ENCODE measurements at regions not wholly inside any gene's neighbourhood (a gene's known extent, or its start where the extent isn't known, plus 50 kb on each side); places are given as distances from the start of the nearest gene placed in this dataset.

DNA sequence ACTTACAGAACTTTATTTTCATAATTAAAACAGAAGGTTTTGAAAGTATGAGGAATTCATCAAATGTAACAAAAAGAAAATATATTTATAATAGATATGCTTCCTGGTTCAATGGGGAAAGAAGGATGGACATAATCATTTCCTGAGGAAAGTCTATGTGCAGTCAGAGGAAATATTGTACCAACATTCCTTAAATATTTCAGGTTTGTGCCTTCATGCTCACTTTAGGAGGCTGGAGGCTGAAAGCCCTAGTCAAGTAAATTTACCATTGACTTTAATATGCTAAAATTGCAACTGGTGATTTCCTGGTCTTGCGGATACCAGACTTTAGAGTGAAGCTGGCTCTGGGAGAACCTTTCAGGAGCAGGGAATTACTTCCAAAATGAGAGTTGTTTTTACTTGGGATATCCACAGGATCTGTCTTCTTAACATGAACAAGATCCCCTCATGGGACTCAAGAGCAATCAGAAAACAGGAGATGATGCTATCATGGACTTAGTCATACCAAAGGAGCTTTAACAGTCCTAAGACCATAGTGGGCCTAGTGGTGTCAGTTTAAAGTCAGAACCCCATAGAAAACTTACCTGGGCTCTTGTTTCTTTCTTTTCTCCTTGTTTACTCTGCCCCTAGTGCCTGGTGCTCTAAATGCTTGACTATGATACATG, 762.8 kb upstream of the GRAMD2B start:
- DNase-seq (no peak), ATAC-seq (no peak)
- Histone ChIP-seq H3K27ac (ENCODE audit: low read length) (no peak overlapping the region), H3K27me3 (ENCODE audit: control insufficient read depth, insufficient read depth, low read length) (no peaks in the 10 kb centered on the region), H3K4me3 (ENCODE audit: low read length) (no peak overlapping the region), H3K9me3 (ENCODE audit: control insufficient read depth, insufficient read depth, low read length) (no peaks in the 10 kb centered on the region), H3K4me1 (ENCODE audit: control insufficient read depth, insufficient read depth, low read length) (no peaks in the 10 kb centered on the region), H3K36me3 (ENCODE audit: control insufficient read depth, insufficient read depth, low read length) (no peaks in the 10 kb centered on the region)
- no peaks in the 10 kb centered on the region for H3K27me3 Mint-ChIP-seq (ENCODE audit: low read depth in 2 of 2)
- H3K36me3 Mint-ChIP-seq = no peaks in the 10 kb centered on the region
- no peaks in the 10 kb centered on the region for H3K4me1 Mint-ChIP-seq
- H3K4me3 Mint-ChIP-seq = no peak overlapping the region
- intact Hi-C loops (cut with micrococcal nuclease) = no loop called here
- peaks cover 7 to 9% of the 10 kb centered on the region in 2 donors for H3K9me3 Mint-ChIP-seq
- TF ChIP-seq, protein P1, sequence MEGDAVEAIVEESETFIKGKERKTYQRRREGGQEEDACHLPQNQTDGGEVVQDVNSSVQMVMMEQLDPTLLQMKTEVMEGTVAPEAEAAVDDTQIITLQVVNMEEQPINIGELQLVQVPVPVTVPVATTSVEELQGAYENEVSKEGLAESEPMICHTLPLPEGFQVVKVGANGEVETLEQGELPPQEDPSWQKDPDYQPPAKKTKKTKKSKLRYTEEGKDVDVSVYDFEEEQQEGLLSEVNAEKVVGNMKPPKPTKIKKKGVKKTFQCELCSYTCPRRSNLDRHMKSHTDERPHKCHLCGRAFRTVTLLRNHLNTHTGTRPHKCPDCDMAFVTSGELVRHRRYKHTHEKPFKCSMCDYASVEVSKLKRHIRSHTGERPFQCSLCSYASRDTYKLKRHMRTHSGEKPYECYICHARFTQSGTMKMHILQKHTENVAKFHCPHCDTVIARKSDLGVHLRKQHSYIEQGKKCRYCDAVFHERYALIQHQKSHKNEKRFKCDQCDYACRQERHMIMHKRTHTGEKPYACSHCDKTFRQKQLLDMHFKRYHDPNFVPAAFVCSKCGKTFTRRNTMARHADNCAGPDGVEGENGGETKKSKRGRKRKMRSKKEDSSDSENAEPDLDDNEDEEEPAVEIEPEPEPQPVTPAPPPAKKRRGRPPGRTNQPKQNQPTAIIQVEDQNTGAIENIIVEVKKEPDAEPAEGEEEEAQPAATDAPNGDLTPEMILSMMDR (IDR thresholded peaks at IDR 0.05) = no peak
- no peak overlapping the region for H3K27ac Mint-ChIP-seq
- WGBS (ENCODE audit: insufficient coverage) = 83% methylated on average over 1 of the region's 1 CpG

DNA sequence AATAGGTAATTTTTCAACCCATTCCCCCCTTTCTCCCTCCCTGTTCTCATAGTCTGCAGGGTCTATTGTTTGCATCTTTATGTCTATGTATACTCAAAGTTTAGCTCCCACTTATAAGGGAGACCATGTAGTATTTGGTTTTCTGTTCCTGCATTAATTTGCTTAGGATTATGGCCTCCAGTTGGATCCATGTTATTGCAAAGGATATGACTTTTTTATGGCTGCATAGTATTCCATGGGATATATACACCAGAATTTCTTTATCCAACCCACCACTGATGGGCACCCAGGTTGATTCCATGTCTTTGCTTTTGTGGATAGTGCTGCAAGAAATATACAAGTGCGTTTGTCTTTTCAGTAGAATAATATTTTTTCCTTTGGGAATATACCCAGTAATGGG, 761.6 kb upstream of the GRAMD2B start:
- Histone ChIP-seq H3K36me3 (ENCODE audit: control insufficient read depth, insufficient read depth, low read length) (no peaks in the 10 kb centered on the region), H3K4me3 (ENCODE audit: low read length) (no peak overlapping the region), H3K27ac (ENCODE audit: low read length) (no peak overlapping the region), H3K9me3 (ENCODE audit: control insufficient read depth, insufficient read depth, low read length) (no peaks in the 10 kb centered on the region), H3K4me1 (ENCODE audit: control insufficient read depth, insufficient read depth, low read length) (no peaks in the 10 kb centered on the region), H3K27me3 (ENCODE audit: control insufficient read depth, insufficient read depth, low read length) (no peaks in the 10 kb centered on the region)
- Mint-ChIP-seq H3K27ac (no peak overlapping the region), H3K27me3 (ENCODE audit: low read depth in 2 of 2) (no peaks in the 10 kb centered on the region), H3K9me3 (peaks cover 7 to 9% of the 10 kb centered on the region in 2 donors), H3K4me3 (no peak overlapping the region), H3K4me1 (no peaks in the 10 kb centered on the region), H3K36me3 (no peaks in the 10 kb centered on the region)
- ATAC-seq (no peak), DNase-seq (no peak)
- WGBS (ENCODE audit: insufficient coverage) = 86% methylated on average over 1 of the region's 1 CpG
- intact Hi-C loops (cut with micrococcal nuclease) = no loop called here
- TF ChIP-seq, protein P1 (IDR thresholded peaks at IDR 0.05) = no peak

DNA sequence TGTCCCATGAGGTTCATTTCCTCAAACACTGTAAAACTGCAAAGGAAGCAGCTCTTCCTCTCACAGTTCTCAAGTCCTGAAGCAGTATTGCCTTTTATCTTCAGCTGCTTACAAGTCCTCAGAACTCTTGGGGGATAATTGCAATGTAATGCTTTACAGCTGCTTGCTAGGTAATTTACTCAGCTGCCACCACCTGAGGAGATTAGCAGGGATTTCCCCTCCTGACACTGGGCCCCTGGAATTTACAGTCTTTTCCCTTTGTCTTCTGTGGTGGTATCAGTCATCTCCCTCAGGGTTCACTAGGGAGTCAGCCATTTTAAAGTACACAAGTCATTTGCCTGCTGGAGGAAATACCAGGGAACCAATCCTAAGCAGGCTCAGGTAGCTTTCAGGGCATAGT, 754.3 kb upstream of the GRAMD2B start:
- intact Hi-C loops (cut with micrococcal nuclease) = no loop called here
- H3K27ac ChIP-seq (ENCODE audit: low read length) = no peak overlapping the region
- H3K36me3 ChIP-seq (ENCODE audit: control insufficient read depth, insufficient read depth, low read length) = no peaks in the 10 kb centered on the region
- DNase-seq (no peak), ATAC-seq (no peak)
- peaks cover 2 to 10% of the 10 kb centered on the region in 2 donors for H3K9me3 Mint-ChIP-seq
- H3K27ac Mint-ChIP-seq = no peak overlapping the region
- no peaks in the 10 kb centered on the region for H3K4me1 ChIP-seq (ENCODE audit: control insufficient read depth, insufficient read depth, low read length)
- no peak overlapping the region for H3K4me3 ChIP-seq (ENCODE audit: low read length)
- TF ChIP-seq, protein P1 (IDR thresholded peaks at IDR 0.05) = no peak
- no peaks in the 10 kb centered on the region for H3K36me3 Mint-ChIP-seq
- H3K9me3 ChIP-seq (ENCODE audit: control insufficient read depth, insufficient read depth, low read length) = no peaks in the 10 kb centered on the region
- no peaks in the 10 kb centered on the region for H3K27me3 ChIP-seq (ENCODE audit: control insufficient read depth, insufficient read depth, low read length)
- H3K4me3 Mint-ChIP-seq = no peak overlapping the region
- H3K4me1 Mint-ChIP-seq = no peaks in the 10 kb centered on the region
- no peaks in the 10 kb centered on the region for H3K27me3 Mint-ChIP-seq (ENCODE audit: low read depth in 2 of 2)

DNA sequence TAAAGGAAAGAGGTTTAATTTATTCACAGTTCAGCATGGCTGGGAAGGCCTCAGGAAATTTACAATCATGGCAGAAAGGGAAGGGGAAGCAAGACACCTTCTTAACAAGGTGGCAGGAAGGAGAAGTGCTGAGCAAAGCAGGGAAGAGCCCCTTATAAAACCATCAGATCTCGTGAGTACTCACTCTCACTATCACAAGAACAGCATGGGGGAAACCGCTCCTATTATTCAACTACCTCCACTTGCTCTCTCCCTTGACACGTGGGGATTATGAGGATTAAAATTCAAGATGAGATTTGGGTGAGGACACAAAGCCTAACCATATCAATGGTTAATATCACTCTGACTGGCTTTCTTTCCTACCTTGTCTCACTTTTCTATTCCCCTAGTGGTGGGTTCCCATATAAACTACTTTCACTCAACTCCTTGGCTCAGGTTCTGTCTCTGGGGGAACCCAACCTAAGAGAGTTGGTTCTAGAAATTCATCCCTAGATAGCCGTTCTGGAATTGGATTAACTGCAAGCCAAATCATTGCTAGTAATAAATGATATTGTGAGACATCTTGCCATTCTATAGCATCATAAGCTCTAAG, 749.8 kb upstream of the GRAMD2B start:
- H3K4me3 Mint-ChIP-seq = no peak overlapping the region
- H3K27ac ChIP-seq (ENCODE audit: low read length) = no peak overlapping the region
- H3K9me3 ChIP-seq (ENCODE audit: control insufficient read depth, insufficient read depth, low read length) = no peaks in the 10 kb centered on the region
- H3K27me3 Mint-ChIP-seq (ENCODE audit: low read depth in 2 of 2) = no peaks in the 10 kb centered on the region
- ATAC-seq (no peak), DNase-seq (no peak)
- intact Hi-C loops (cut with micrococcal nuclease) = no loop called here
- no peak overlapping the region for H3K4me3 ChIP-seq (ENCODE audit: low read length)
- H3K4me1 Mint-ChIP-seq = no peaks in the 10 kb centered on the region
- no peaks in the 10 kb centered on the region for H3K36me3 Mint-ChIP-seq
- WGBS (ENCODE audit: insufficient coverage) = 86% methylated on average over 1 of the region's 4 CpGs
- no peaks in the 10 kb centered on the region for H3K4me1 ChIP-seq (ENCODE audit: control insufficient read depth, insufficient read depth, low read length)
- H3K36me3 ChIP-seq (ENCODE audit: control insufficient read depth, insufficient read depth, low read length) = no peaks in the 10 kb centered on the region
- no peaks in the 10 kb centered on the region for H3K27me3 ChIP-seq (ENCODE audit: control insufficient read depth, insufficient read depth, low read length)
- H3K27ac Mint-ChIP-seq = no peak overlapping the region
- H3K9me3 Mint-ChIP-seq = peaks cover 2 to 7% of the 10 kb centered on the region in 2 donors
- TF ChIP-seq, protein P1 (IDR thresholded peaks at IDR 0.05) = no peak

All from natural killer cell (primary cell).